NB4 (cell line): ENCODE measurements at regions not wholly inside any gene's neighbourhood (a gene's known extent, or its start where the extent isn't known, plus 50 kb on each side); places are given as distances from the start of the nearest gene placed in this dataset.

Experiments used
- TF ChIP-seq, protein P1 (sequence below): IDR thresholded peaks from 2 replicates; pipeline ENCODE4 v1.6.1; 2011; ENCODE audit warnings: low read depth, low read length
- TF ChIP-seq, protein P2 (sequence below): IDR thresholded peaks from one replicate; pipeline ENCODE4 v1.5.1; 2012; ENCODE audit warnings: low read depth, low read length

- TF ChIP-seq, protein P1, sequence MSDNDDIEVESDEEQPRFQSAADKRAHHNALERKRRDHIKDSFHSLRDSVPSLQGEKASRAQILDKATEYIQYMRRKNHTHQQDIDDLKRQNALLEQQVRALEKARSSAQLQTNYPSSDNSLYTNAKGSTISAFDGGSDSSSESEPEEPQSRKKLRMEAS, result no peak
- TF ChIP-seq, protein P2, sequence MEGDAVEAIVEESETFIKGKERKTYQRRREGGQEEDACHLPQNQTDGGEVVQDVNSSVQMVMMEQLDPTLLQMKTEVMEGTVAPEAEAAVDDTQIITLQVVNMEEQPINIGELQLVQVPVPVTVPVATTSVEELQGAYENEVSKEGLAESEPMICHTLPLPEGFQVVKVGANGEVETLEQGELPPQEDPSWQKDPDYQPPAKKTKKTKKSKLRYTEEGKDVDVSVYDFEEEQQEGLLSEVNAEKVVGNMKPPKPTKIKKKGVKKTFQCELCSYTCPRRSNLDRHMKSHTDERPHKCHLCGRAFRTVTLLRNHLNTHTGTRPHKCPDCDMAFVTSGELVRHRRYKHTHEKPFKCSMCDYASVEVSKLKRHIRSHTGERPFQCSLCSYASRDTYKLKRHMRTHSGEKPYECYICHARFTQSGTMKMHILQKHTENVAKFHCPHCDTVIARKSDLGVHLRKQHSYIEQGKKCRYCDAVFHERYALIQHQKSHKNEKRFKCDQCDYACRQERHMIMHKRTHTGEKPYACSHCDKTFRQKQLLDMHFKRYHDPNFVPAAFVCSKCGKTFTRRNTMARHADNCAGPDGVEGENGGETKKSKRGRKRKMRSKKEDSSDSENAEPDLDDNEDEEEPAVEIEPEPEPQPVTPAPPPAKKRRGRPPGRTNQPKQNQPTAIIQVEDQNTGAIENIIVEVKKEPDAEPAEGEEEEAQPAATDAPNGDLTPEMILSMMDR, result no peak
Observed at GRCh38 chr12:87383680-87384079, 645.5 kb downstream of the C12orf50 start.
